Smooth muscle cell (in vitro differentiated cells): ENCODE measurements at regions not wholly inside any gene's neighbourhood (a gene's known extent, or its start where the extent isn't known, plus 50 kb on each side); places are given as distances from the start of the nearest gene placed in this dataset.
"Not testable (repeated sequence)": the region's sequence is repeated elsewhere in the genome, so short reads cannot be mapped to it uniquely, and the experiment has no call there.

Experiments
- DNase-seq: peaks from one replicate; lab custom pipeline; 2025; ENCODE audit not compliant: unreplicated experiment; lab: John Stamatoyannopoulos, UW
- H2AFZ ChIP-seq: fragments of 200-600 bp; sonication (generic); 2 replicates; pipeline ENCODE4 v1.6.0; 2016; ENCODE audit warnings: antibody characterized with exemption, low read depth, mild to moderate bottlenecking
- H3F3A ChIP-seq: fragments of 200-600 bp; sonication (generic); 2 replicates; pipeline ENCODE4 v1.6.0; 2017; ENCODE audit warnings: antibody characterized with exemption, low read depth
- H3K27ac ChIP-seq: fragments of 200-600 bp; sonication (generic); 2 replicates; pipeline ENCODE4 v1.5.1; 2016; ENCODE audit warnings: low read depth, mild to moderate bottlenecking
- H3K27me3 ChIP-seq: fragments of 200-600 bp; sonication (generic); 2 replicates; pipeline ENCODE4 v1.6.1; 2016; ENCODE audit warnings: low read depth, mild to moderate bottlenecking
- H3K36me3 ChIP-seq: fragments of 200-600 bp; sonication (generic); 2 replicates; pipeline ENCODE4 v1.5.1; 2016; ENCODE audit warnings: low read depth
- H3K4me1 ChIP-seq: fragments of 200-600 bp; sonication (generic); 2 replicates; pipeline ENCODE4 v1.5.1; 2016; ENCODE audit warnings: low read depth
- H3K4me2 ChIP-seq: fragments of 200-600 bp; sonication (generic); 2 replicates; pipeline ENCODE4 v1.6.0; 2016; ENCODE audit warnings: mild to moderate bottlenecking
- H3K4me3 ChIP-seq: fragments of 200-600 bp; sonication (generic); 2 replicates; pipeline ENCODE4 v1.5.1; 2016; ENCODE audit warnings: mild to moderate bottlenecking
- H3K79me2 ChIP-seq: fragments of 200-600 bp; sonication (generic); 2 replicates; pipeline ENCODE4 v1.6.0; 2016; ENCODE audit warnings: low read depth, mild to moderate bottlenecking
- H3K9ac ChIP-seq: fragments of 200-600 bp; sonication (generic); 2 replicates; pipeline ENCODE4 v1.6.0; 2016; ENCODE audit warnings: low read depth
- H3K9me3 ChIP-seq: fragments of 200-600 bp; sonication (generic); replicated peaks from 2 replicates; pipeline ENCODE4 v1.5.1; 2016; ENCODE audit warnings: low read depth
- H4K20me1 ChIP-seq: fragments of 200-600 bp; sonication (generic); 2 replicates; pipeline ENCODE4 v1.6.0; 2016; ENCODE audit warnings: low read depth
- WGBS: methylation state at CpG from one replicate; pipeline ENCODE4 v1.1.7; 2016; ENCODE audit warnings: low lambda C conversion rate; 5-methylcytosine and 5-hydroxymethylcytosine counted together

- not testable (repeated sequence) for H3K4me1 ChIP-seq, H3F3A ChIP-seq, H3K27me3 ChIP-seq, H3K27ac ChIP-seq, H3K9me3 ChIP-seq, H3K9ac ChIP-seq, DNase-seq, H3K4me3 ChIP-seq, H3K36me3 ChIP-seq, H2AFZ ChIP-seq, H4K20me1 ChIP-seq, H3K79me2 ChIP-seq, H3K4me2 ChIP-seq
- 98% methylated on average over 8 of the region's 8 CpGs for WGBS
These were observed 101.8 kb downstream of the TBX20 start for GRCh38 chr7:35152059-35152458.

- H3K4me2 ChIP-seq, H3K9me3 ChIP-seq, H3K27me3 ChIP-seq, H3K27ac ChIP-seq, H3K79me2 ChIP-seq, DNase-seq, H2AFZ ChIP-seq, H3K4me1 ChIP-seq, H3K36me3 ChIP-seq, H4K20me1 ChIP-seq, H3F3A ChIP-seq, H3K4me3 ChIP-seq, H3K9ac ChIP-seq: not testable (repeated sequence)
- WGBS = 87% methylated on average over 4 of the region's 4 CpGs
These were observed 105.9 kb downstream of the TBX20 start for GRCh38 chr7:35148030-35148429.

- WGBS = 94% methylated on average over 2 of the region's 2 CpGs
- H3K4me1 ChIP-seq, H3F3A ChIP-seq, H3K36me3 ChIP-seq, DNase-seq, H3K79me2 ChIP-seq, H3K27me3 ChIP-seq, H3K4me3 ChIP-seq, H3K4me2 ChIP-seq, H3K27ac ChIP-seq, H3K9ac ChIP-seq, H4K20me1 ChIP-seq, H3K9me3 ChIP-seq, H2AFZ ChIP-seq: not testable (repeated sequence)
These were observed 104.8 kb upstream of the DPY19L1 start for GRCh38 chr7:35142125-35142524.

- not testable (repeated sequence) for DNase-seq, H3K79me2 ChIP-seq, H3K9me3 ChIP-seq, H3K4me1 ChIP-seq, H2AFZ ChIP-seq, H3K4me3 ChIP-seq, H3F3A ChIP-seq, H3K27me3 ChIP-seq, H3K36me3 ChIP-seq, H3K9ac ChIP-seq, H4K20me1 ChIP-seq
- H3K27ac ChIP-seq = peak overlapping the region; percentile 9
- peak overlapping the region; percentile 39 for H3K4me2 ChIP-seq
- WGBS = 0% methylated on average over 1 of the region's 1 CpG
These were observed 102.0 kb upstream of the DPY19L1 start for GRCh38 chr7:35139281-35139680.

GRCh38 chr7:35133465-35133864 is 96.2 kb upstream of the DPY19L1 start:
- not testable (repeated sequence) for H3K9me3 ChIP-seq, DNase-seq, H3K79me2 ChIP-seq, H4K20me1 ChIP-seq, H3K4me1 ChIP-seq, H3K27ac ChIP-seq, H3K27me3 ChIP-seq, H3F3A ChIP-seq, H3K4me2 ChIP-seq, H3K4me3 ChIP-seq, H2AFZ ChIP-seq, H3K9ac ChIP-seq, H3K36me3 ChIP-seq
- 94% methylated on average over 2 of the region's 2 CpGs for WGBS

- H3K9ac ChIP-seq, H2AFZ ChIP-seq, H3K36me3 ChIP-seq, H3K27ac ChIP-seq, H3K9me3 ChIP-seq, H3F3A ChIP-seq, H3K4me2 ChIP-seq, H3K4me3 ChIP-seq, H4K20me1 ChIP-seq, DNase-seq, H3K27me3 ChIP-seq, H3K79me2 ChIP-seq, H3K4me1 ChIP-seq: not testable (repeated sequence)
These were observed 95.7 kb upstream of the DPY19L1 start for GRCh38 chr7:35133011-35133410.

- H3K79me2 ChIP-seq, H3K9ac ChIP-seq, H2AFZ ChIP-seq, H3K36me3 ChIP-seq, H3K9me3 ChIP-seq, H3F3A ChIP-seq, H3K4me1 ChIP-seq, H4K20me1 ChIP-seq, H3K4me2 ChIP-seq, H3K27me3 ChIP-seq, H3K27ac ChIP-seq, H3K4me3 ChIP-seq, DNase-seq: not testable (repeated sequence)
- WGBS = 49% methylated on average over 2 of the region's 2 CpGs
These were observed 91.4 kb upstream of the DPY19L1 start for GRCh38 chr7:35128662-35129061.

GRCh38 chr7:35118526-35118925 is 81.2 kb upstream of the DPY19L1 start:
- not testable (repeated sequence) for H3K9ac ChIP-seq, H4K20me1 ChIP-seq, H2AFZ ChIP-seq, H3K4me1 ChIP-seq, H3F3A ChIP-seq, DNase-seq, H3K27me3 ChIP-seq, H3K4me2 ChIP-seq, H3K27ac ChIP-seq, H3K4me3 ChIP-seq, H3K36me3 ChIP-seq, H3K9me3 ChIP-seq, H3K79me2 ChIP-seq
- 26% methylated on average over 6 of the region's 6 CpGs for WGBS

- H3K27me3 ChIP-seq, DNase-seq, H4K20me1 ChIP-seq, H3K4me3 ChIP-seq, H2AFZ ChIP-seq, H3F3A ChIP-seq, H3K4me2 ChIP-seq, H3K79me2 ChIP-seq, H3K9ac ChIP-seq, H3K9me3 ChIP-seq, H3K4me1 ChIP-seq, H3K36me3 ChIP-seq: not testable (repeated sequence)
- H3K27ac ChIP-seq = peak overlapping the region; percentile 59
- 29% methylated on average over 1 of the region's 1 CpG for WGBS
These were observed 69.4 kb upstream of the DPY19L1 start for GRCh38 chr7:35106667-35107066.
